Ureter (tissue), 1 donor: ENCODE measurements at regions not wholly inside any gene's neighbourhood (a gene's known extent, or its start where the extent isn't known, plus 50 kb on each side); places are given as distances from the start of the nearest gene placed in this dataset.
"Not testable (repeated sequence)": the region's sequence is repeated elsewhere in the genome, so short reads cannot be mapped to it uniquely, and the experiment has no call there.

Source experiments
- DNase-seq: peaks from one replicate; pipeline ENCODE4 v3.0.0-alpha.2; 2020; ENCODE audit warnings: low spot score
- donor health status: DM: yes; HTN: yes; CAD: no.

DNA sequence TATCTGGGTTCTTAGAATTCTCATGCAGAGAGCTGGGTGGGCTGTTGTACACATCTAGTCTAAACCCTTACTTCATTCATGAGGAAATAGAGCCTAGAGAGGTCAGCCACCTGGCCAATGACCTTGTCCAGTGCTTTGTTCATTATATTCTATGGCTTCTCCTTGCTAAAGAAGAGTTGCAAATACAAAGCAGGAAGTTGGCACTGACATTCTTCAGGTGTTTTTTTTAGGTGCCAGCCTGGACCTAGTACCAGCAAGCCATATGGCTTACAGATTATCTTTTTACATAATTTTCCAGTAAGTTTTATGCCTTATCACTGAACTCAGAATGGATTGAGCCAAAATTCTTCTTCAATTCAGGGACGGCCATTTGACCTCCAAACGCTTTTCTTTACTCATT is 54.7 kb upstream of the PGM2 start:
- DNase-seq = no peak

DNA sequence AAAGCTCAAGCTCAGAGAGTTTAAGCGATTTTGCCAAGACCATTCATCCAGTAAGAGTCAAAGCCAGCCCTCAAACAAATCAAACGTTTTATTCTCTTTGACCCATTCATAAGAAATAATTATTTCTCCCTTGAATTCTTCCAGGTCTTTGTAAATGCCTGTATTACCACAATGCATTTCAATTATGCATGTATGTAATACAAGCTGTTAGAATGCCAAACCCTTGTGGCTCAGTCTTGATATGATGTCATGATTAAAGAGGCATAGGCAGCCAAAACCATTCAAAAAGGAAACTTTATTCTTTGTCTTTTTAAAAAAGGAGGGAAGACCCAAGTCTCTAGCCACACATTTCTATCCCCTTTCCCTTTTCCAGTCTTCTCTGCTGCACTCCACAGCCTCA is 56.5 kb upstream of the PGM2 start:
- no peak for DNase-seq

DNA sequence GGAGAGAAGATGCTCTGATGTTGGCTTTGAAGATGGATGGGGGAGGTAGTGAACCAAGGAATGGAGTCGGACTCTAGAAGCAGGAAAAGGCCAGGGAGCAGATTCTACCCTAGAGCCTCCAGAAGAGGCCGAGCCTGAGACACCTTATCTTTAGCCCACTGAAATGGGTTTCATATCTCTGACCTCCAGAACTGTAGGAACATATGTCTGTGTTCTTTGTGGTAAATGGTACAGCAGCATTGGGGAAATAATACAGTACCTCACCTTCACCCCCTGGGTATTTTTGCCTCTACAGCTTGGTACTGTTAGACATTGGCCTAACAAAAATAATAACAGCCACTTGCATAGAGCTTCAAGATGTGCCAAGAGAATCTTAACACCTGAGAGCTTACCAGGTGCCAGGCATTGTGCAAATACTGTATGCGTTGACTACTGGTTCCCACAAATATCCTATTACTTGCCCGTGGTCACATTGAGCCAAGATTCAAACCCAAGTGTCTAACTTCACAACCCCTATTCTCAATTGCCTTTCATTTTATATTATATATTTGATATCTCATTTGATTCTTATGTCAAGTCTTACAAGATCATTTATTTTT is 57.0 kb upstream of the PGM2 start:
- DNase-seq = no peak

DNA sequence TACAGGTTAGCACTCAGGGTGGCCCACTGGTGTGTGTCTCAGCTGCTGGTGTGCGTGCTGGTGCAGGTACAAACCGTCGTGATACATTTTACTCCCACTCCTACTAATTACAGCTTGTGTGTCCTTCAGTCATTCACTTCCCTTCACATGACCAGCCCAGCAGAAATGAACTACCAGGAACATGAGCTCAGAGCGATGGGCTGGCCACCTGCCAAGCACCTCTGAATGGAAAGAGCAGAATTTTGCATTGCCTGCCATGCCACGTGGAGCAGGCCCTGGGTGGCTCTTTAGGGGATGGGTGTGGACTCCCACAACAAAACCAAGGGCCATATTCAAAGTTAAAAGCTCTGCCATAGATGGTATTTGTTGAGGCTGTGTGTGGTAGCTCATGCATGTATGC is 58.9 kb upstream of the PGM2 start:
- DNase-seq = peak; percentile 70

DNA sequence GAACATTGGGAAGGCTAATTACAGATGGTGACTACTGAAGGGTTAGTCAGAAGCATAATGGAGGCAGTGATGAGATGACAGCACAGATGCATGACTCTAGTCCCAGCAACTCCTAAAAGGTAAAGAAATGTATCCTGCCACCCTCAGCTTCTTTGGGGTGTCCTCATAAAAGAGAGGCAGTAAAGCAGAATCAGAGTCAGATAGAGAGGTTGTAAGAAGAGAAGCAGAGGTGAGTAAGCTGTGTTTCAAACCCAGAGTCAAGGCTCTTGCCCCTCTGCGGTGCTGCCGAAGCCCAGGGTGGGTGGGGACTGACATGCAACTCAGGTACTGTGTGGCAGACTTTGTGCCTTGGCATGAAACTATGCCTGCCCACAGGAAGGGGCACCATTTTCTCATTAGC is 59.5 kb upstream of the PGM2 start:
- DNase-seq = no peak

DNA sequence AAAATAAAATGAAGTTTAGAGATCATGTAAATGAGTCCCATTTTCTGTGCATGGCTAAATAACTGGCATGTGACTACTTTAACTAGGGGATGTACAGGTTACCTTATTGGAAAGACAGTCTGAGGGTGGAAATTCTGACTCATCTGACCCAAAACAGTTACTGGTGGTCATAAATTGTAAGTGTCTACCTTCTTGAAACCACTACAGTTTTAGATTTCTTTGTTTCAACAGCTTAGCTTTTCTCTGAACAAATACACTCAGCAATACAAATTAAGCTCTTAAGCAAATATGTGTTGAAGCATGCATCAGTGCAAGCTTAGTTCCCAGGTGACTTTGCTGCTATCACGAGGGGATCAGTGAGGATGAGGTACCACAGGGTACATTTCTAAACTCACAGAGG is 60.7 kb upstream of the PGM2 start:
- DNase-seq = no peak

DNA sequence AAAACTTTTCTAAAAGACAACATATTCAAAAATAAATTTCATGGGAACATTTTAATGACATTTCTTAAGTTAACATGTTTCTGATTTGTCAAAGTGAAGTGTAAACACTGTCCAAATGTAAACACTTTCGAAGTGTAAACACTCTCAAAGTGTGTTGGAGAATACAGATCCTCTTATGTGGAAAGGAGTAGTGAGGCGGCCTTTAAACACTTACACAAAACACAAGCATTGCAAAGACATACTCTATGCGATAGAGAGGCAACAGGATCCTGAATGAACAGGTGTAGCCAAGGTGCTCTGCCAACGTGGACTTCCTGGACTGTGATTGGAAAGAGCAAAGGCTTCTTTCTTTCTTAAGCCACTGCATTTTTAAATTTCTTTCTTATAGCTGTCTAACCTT is 62.7 kb upstream of the PGM2 start:
- DNase-seq = no peak

DNA sequence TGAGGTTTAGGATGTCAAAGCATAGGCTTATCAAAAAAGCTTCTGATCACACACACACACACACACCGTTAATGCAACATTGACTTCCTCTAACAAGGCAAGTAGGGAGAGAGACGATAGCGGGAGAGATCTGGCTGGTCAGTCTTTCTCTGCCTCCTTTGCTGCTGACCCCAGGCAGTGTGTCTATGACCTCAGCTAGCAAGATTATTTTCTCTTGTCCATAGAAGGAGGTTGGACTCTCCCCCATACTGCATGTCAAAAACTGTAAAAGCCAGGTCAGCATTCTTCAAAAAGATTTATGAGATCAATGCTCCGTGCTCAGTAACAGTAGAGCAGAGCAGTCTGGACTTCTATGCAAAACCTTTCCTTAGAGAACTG is 63.5 kb upstream of the PGM2 start:
- DNase-seq = no peak

DNA sequence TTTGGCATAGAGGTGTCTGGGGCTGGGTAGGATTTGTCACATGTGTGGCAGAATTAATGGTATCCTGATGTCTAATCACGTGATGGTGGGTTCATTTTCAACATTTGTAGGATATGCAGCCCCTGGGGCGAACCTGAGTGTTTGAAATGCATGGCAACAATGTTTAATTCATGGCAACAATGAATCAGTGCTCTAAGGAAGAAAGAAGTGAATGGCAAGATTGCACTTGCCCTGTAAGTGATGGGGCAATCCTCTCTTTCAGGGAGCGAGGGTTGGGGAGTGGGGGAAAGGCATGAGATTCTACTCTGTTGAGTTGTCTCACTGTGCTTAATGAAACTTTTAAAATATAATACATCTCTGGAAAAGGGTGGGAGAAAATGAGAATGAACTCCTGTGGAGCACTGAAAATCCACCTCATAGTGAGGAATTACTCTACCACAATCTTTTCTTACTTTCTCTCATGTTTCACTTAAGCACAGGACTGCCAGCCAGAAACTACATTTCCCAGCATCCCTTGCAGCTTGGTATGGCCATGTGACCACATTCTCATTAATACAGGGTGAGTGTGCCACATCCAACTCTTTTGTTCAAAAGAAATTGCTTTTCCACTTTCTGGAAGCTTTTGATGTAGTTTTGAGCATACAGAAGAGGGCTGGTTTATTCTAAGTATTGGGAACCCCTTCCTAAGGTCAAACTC is 64.0 kb upstream of the PGM2 start:
- no peak for DNase-seq

DNA sequence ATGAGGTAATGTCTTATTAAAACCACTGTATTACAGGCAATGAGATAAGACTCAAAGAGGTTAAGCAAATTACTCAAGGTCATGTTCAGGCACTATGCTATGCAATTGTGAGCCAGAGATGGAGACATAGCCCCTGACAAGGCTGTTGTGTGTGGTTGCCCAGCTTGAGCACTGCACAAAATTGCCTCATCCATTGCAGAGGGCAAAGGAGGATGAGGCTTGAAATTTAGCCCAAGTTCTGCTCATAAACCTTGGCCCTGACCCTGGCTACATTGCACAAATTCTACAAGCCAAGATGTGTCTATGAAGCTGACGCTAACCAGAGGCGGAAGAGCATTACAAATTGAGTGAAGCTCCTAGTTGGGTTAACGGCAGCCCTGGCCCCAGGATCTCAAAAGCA is 65.6 kb upstream of the PGM2 start:
- DNase-seq = no peak

DNA sequence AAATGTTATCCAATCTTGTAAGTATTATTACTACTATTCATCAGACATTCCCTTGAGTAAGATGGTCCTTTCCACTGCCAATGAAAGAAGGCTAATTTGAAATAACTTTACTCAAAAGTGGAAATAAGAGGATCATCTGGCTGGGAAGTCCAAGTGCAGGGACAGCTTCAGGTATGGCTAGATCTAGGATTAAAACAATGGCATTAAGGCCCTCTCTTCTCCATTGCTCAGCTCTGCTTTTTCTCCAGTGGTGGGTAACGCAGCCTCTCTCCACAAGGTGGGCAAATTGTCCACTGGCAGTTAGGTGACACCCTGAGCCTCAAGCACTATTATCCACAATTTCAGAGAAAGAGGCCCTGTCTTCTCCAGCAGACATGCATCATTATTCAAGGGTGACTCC is 66.7 kb upstream of the PGM2 start:
- no peak for DNase-seq

DNA sequence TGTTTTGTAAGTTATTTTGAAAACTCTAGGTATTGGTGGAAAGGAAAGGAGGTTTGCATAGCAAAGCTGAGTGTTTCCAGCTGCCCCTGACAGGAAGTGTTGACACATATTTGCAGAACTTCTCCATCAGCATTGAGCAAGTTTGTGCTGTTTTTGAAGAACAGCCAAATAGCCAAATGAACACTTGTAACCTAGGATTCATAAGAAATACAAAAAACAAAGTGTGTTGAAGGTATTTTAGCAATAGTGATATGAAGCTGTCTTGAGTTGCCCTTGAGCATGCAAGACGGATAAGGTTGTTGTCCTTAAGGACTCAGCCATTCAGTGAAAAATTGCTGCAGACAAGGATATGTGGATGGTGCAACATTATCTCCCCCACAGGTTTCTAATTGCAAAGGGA is 68.3 kb upstream of the PGM2 start:
- DNase-seq = no peak

DNA sequence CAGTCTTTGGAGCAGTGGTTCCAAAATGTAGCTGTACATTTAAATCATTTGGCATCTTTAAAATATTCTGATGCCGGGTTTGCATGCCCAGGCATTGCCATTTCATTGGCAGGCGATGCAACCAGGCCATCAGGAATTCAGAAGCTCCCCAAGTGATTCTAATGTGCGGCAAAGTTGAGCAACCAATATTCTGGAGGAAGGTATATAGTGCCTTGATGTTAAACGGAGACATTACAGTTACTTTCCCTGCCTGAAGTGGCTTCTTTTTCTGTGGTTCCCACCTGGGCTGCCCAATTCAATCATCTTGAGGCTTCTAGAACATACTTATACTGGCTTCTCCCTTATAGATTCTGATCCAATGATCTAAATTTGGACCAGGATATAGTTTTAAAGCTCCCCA is 68.7 kb upstream of the PGM2 start:
- DNase-seq = no peak

DNA sequence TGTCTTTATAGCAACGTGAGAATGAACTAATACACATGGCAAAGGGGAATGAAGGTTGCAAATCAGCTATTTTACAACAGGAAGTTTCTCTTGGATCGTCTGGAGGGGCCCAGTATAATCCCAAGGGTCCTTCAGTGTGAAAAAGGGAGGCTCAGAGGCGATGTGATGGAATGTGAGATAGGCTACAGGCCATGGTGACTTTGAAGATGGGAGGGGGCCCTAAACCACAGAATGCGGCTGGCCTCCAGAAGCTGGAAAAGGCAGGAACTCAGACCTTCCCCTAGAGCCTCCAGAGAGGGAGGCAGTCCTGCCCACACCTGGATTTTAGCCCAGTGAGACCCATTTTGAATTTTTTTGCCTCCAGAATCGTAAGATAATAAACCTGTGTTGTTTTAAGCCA is 69.4 kb upstream of the PGM2 start:
- DNase-seq = no peak

DNA sequence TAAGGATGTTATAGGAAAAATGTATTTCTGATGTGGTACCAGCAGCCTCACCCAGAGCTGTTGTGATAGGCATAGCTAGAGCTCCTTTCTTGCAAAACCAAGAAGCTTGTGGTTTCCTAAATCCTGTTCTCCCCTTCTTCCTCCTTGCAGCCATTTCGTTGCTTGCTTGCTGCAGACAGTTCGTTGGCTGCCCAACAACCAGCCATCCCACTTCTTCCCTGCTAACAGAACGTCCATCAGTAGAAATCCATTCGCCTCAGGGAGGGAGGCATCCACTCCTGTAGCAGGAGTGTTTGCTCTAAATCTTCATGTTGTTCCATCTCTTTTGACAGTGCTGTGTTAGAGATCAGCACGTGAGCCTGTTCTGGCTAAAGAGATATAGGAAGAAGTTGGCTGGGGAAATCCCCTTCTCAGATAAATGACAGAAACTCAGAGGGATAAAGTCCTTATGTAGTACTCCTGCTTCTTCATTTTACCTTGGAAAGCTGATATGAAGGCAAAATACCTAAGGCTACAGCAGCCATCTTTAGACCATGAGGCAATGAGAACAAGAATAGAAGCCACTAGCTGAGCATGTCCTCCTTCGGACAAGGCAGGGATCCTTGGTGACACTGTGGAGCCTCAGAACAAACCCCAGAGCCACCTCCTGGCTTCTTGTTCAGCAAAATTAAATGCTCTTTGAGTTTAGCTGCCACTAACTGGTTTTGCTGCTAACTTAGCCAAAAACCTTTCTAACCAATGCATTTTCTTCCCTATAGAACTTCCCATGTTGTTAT is 68.4 kb upstream of the RELL1 start:
- DNase-seq = no peak

DNA sequence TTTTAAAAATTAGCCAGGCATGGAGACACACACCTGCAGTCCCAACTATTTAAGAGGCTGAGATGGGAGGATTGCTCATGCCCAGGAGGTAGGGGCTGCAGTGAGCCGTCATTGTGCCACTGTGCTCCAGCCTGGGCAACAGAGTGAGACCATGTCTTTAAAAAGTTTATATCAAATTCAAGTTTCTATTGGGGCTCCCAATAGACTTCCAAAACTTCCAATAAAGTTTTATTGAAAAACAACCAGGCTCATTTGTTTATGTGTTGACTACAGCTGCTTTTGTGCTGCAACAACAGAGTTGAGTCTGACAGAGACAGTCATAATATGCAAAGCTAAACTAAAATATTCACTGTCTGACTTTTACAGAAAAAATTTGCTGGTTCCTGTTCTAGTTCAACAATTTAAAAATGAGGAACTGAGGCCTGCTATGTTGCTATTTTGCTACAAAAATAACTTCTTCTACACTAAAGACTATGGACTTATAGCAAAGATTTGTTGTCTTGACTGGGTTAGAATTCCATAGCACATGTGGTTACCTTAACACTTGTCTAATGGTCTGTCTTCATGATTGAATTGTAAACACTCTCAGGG is 63.3 kb upstream of the RELL1 start:
- DNase-seq = no peak

DNA sequence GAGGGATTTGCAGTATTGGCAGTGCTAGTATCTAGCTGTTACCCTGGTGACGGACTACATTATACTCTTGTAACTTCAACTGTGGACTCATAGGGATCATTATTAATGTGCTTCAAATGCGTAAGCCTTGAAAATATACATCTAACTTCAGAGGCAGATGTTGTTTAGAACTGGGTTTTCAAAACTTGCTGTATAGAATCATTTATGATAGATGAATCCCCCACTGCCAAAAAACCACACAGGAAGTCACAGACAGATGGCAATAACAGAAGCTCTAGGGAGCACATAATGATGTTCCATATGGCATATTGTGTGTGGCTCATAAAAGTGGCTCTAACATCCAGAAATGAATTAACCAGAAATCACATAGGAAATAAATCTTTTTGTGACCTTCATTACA is 62.3 kb upstream of the RELL1 start:
- DNase-seq = no peak

DNA sequence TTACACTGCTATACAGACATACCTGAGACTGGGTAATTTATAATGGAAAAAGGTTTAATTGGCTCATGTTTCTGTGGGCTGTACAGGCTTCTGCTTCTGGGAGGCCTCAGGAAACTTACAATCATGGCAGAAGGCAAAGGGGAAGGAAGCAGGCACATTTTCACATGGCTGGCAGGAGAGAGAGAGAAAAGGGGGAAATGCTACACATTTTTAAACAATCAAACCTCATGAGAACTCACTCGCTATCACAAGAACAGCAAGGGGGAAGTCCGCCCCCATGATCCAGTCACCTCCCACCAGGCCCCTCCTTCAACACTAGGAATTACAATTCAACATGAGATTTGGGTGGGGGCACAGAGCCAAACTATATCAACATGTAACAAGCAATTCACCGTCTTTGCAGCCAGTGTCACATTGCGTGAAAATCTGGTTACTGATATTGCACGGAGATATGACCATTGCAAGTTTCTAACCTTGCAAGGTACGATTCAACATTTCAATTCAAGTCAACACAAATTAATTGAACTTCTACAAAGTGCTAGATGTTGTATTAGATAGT is 61.7 kb upstream of the RELL1 start:
- DNase-seq = no peak

DNA sequence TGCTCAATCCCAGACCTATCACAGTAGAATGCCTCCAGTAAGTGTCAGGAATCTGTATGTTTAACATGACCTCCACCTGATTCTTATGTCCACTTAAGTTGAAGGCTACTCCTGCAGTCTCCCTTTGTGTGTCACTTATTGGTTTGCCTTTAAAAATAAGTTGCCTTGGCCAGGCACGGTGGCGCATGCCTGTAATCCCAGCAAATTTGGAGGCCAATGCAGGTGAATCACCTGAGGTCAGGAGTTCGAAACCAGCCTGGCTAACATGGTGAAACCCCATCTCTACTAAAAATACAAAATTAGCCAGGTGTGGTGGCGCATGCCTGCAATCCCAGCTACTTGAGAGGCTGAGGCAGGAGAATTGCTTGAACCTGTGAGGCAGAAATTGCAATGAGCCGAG is 60.7 kb upstream of the RELL1 start:
- not testable (repeated sequence) for DNase-seq

DNA sequence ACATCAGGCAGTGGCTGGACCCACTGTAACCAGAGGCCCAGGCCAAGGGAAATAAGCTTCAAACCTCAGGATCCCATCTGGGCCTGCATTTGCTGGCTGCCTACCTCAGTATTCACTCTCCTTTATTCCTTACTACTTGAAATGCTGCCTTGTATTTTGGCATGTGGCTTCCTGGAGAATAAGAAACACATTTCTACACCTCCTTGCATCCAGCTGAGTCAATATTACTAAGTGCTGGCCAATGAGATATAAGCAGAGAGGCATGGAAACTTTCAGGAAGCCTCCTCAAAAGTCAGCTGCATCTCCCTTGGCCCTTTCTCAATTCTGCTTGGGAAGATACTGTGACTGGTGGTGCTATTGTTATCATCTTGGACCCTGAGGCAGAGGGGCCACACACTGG is 59.8 kb upstream of the RELL1 start:
- DNase-seq = no peak

DNA sequence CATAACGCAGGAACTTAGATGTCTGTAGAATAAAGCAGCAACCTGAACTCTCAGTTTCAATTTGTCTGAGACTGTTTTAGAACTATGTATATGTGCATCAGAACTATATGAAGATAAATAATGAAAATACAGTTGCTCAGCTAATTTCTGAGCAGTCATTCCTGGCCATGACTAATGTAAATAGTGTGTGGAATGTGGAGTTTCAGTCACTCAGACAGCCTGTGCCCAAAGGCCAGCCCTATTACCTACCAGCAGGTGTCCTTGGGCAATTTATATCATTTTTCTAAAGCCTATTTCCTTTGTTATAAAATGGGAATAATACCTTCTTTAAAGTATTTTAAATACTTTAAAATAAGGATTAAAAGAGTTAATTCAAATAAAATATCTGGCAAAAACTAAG is 56.0 kb upstream of the RELL1 start:
- DNase-seq = no peak

DNA sequence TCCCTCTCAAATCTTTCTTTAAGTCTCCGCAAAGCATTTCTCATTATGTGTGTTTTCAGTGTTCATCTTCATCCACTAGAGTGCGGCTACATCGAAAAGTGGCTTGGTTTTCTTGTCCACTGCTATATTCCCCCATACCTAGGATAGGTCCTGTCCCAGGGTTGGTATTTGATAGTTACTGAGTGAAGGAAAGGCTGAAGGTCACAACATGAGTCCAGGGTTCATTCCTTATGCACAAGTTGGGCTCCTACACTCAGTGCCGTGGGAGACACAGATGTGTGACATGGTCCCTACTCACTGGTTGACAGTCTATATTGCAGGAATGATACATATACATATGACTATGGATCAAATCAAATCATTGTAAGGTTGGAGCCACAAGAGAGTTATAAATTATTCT is 55.4 kb upstream of the RELL1 start:
- no peak for DNase-seq

DNA sequence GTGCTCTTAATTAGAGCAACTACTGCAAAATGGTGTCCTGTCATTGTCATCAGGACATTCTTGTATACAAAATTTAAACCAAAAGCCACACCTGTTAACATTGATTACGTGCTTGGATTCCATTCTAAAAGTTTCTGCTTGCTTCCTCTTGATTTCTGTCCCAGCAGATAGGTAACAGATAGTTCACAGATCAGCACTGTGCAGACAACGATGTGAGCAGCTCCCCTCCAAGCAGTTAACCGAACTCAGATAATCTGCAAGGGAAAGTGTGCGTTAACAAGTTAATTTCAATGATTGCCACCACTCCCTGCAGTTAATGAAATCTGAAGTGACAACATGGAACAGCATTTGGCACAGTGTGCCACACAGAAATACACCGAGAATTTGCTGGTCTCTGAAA is 54.4 kb upstream of the RELL1 start:
- no peak for DNase-seq
